ENCODE measurements at regions not wholly inside any gene's neighbourhood (a gene's known extent, or its start where the extent isn't known, plus 50 kb on each side); places are given as distances from the start of the nearest gene placed in this dataset.

GRCh38 chr5:66511491-66511890 is 84.7 kb upstream of the MAST4 start:
- no peak for TF ChIP-seq CTCF (IDR thresholded peaks at IDR 0.05; ENCODE audit: insufficient read depth, low read depth, low read length, missing control alignments)
- no peak for DNase-seq (ENCODE audit: low read depth)
- H3K4me3 ChIP-seq (ENCODE audit: low read depth, low read length) = no peak overlapping the region

GRCh38 chr5:66513130-66513529 is 83.1 kb upstream of the MAST4 start:
- no peak for TF ChIP-seq CTCF (IDR thresholded peaks at IDR 0.05; ENCODE audit: insufficient read depth, low read depth, low read length, missing control alignments)
- H3K4me3 ChIP-seq (ENCODE audit: low read depth, low read length) = no peak overlapping the region
- no peak for DNase-seq (ENCODE audit: low read depth)

GRCh38 chr5:66515209-66515608 is 81.0 kb upstream of the MAST4 start:
- no peak overlapping the region for H3K4me3 ChIP-seq (ENCODE audit: low read depth, low read length)
- TF ChIP-seq CTCF (IDR thresholded peaks at IDR 0.05; ENCODE audit: insufficient read depth, low read depth, low read length, missing control alignments) = no peak
- peak; percentile 28 for DNase-seq (ENCODE audit: low read depth)

GRCh38 chr5:66516550-66516949 is 79.6 kb upstream of the MAST4 start:
- TF ChIP-seq CTCF (IDR thresholded peaks at IDR 0.05; ENCODE audit: insufficient read depth, low read depth, low read length, missing control alignments) = no peak
- no peak for DNase-seq (ENCODE audit: low read depth)
- no peak overlapping the region for H3K4me3 ChIP-seq (ENCODE audit: low read depth, low read length)

GRCh38 chr5:66517351-66517750 is 78.8 kb upstream of the MAST4 start:
- no peak for DNase-seq (ENCODE audit: low read depth)
- no peak overlapping the region for H3K4me3 ChIP-seq (ENCODE audit: low read depth, low read length)
- no peak for TF ChIP-seq CTCF (IDR thresholded peaks at IDR 0.05; ENCODE audit: insufficient read depth, low read depth, low read length, missing control alignments)

GRCh38 chr5:66518052-66518451 is 78.1 kb upstream of the MAST4 start:
- TF ChIP-seq CTCF (IDR thresholded peaks at IDR 0.05; ENCODE audit: insufficient read depth, low read depth, low read length, missing control alignments) = no peak
- no peak overlapping the region for H3K4me3 ChIP-seq (ENCODE audit: low read depth, low read length)
- no peak for DNase-seq (ENCODE audit: low read depth)

GRCh38 chr5:66518753-66519152 is 77.4 kb upstream of the MAST4 start:
- no peak for TF ChIP-seq CTCF (IDR thresholded peaks at IDR 0.05; ENCODE audit: insufficient read depth, low read depth, low read length, missing control alignments)
- no peak overlapping the region for H3K4me3 ChIP-seq (ENCODE audit: low read depth, low read length)
- DNase-seq (ENCODE audit: low read depth) = no peak
